ENCODE measurements at regions not wholly inside any gene's neighbourhood (a gene's known extent, or its start where the extent isn't known, plus 50 kb on each side); places are given as distances from the start of the nearest gene placed in this dataset.

- no peak for DNase-seq (ENCODE audit: low spot score in 2 of 2)
- Histone ChIP-seq H3K4me1 (no peaks in the 10 kb centered on the region), H3K36me3 (no peaks in the 10 kb centered on the region), H3K9me3 (no peaks in the 10 kb centered on the region), H3K4me3 (no peak overlapping the region), H3K27me3 (no peaks in the 10 kb centered on the region), H3K27ac (no peak overlapping the region)
- WGBS, 2 donors: 62 to 78% methylated on average over 3 of the region's 3 CpGs
- no peak for TF ChIP-seq POLR2A (IDR thresholded peaks at IDR 0.05)
- TF ChIP-seq CTCF (IDR thresholded peaks at IDR 0.05): no peak
- TF ChIP-seq EP300 (IDR thresholded peaks at IDR 0.05): no peak
These were observed 177.6 kb upstream of the SEMA3A start for GRCh38 chr7:84372155-84372621.

- Histone ChIP-seq H3K36me3 (no peaks in the 10 kb centered on the region), H3K27ac (no peak overlapping the region), H3K4me3 (no peak overlapping the region), H3K9me3 (no peaks in the 10 kb centered on the region), H3K4me1 (no peaks in the 10 kb centered on the region), H3K27me3 (no peaks in the 10 kb centered on the region)
- TF ChIP-seq EP300 (IDR thresholded peaks at IDR 0.05) (no peak), POLR2A (IDR thresholded peaks at IDR 0.05) (no peak), CTCF (IDR thresholded peaks at IDR 0.05) (no peak)
- DNase-seq (ENCODE audit: low spot score in 2 of 2): no peak
- WGBS, 2 donors: 66 to 86% methylated on average over 2 of the region's 2 CpGs
These were observed 175.5 kb upstream of the SEMA3A start for GRCh38 chr7:84370114-84370513.

- Histone ChIP-seq H3K4me1 (no peaks in the 10 kb centered on the region), H3K27ac (no peak overlapping the region), H3K36me3 (no peaks in the 10 kb centered on the region), H3K27me3 (no peaks in the 10 kb centered on the region), H3K9me3 (no peaks in the 10 kb centered on the region), H3K4me3 (no peak overlapping the region)
- 77% methylated on average over 1 of the region's 1 CpG for WGBS, 2 donors
- no peak for DNase-seq (ENCODE audit: low spot score in 2 of 2)
- no peak for TF ChIP-seq POLR2A (IDR thresholded peaks at IDR 0.05)
- TF ChIP-seq CTCF (IDR thresholded peaks at IDR 0.05): no peak
- TF ChIP-seq EP300 (IDR thresholded peaks at IDR 0.05): no peak
These were observed 173.5 kb upstream of the SEMA3A start for GRCh38 chr7:84368122-84368521.

- H3K36me3 ChIP-seq: no peaks in the 10 kb centered on the region
- TF ChIP-seq POLR2A (IDR thresholded peaks at IDR 0.05): no peak
- TF ChIP-seq EP300 (IDR thresholded peaks at IDR 0.05): no peak
- no peak for TF ChIP-seq CTCF (IDR thresholded peaks at IDR 0.05)
- no peaks in the 10 kb centered on the region for H3K4me1 ChIP-seq
- H3K27me3 ChIP-seq: no peaks in the 10 kb centered on the region
- no peak overlapping the region for H3K27ac ChIP-seq
- 58 to 67% methylated on average over 1 of the region's 1 CpG for WGBS, 2 donors
- no peaks in the 10 kb centered on the region for H3K9me3 ChIP-seq
- H3K4me3 ChIP-seq: no peak overlapping the region
- no peak for DNase-seq (ENCODE audit: low spot score in 2 of 2)
These were observed 170.1 kb upstream of the SEMA3A start for GRCh38 chr7:84364708-84365107.

GRCh38 chr7:84363741-84364140, 169.2 kb upstream of the SEMA3A start:
- H3K9me3 ChIP-seq: no peaks in the 10 kb centered on the region
- H3K4me1 ChIP-seq: no peaks in the 10 kb centered on the region
- no peak overlapping the region for H3K4me3 ChIP-seq
- no peak for DNase-seq (ENCODE audit: low spot score in 2 of 2)
- no peak overlapping the region for H3K27ac ChIP-seq
- no peaks in the 10 kb centered on the region for H3K36me3 ChIP-seq
- H3K27me3 ChIP-seq: no peaks in the 10 kb centered on the region
- TF ChIP-seq EP300 (IDR thresholded peaks at IDR 0.05) (no peak), CTCF (IDR thresholded peaks at IDR 0.05) (no peak), POLR2A (IDR thresholded peaks at IDR 0.05) (no peak)

Data from tibial nerve (tissue), 4 donors.